ENCODE measurements at regions not wholly inside any gene's neighbourhood (a gene's known extent, or its start where the extent isn't known, plus 50 kb on each side); places are given as distances from the start of the nearest gene placed in this dataset.
"Not testable (repeated sequence)": the region's sequence is repeated elsewhere in the genome, so short reads cannot be mapped to it uniquely, and the experiment has no call there.

GRCh38 chr6:85363870-85364269 is 86.0 kb upstream of the NT5E start:
- no peaks in the 10 kb centered on the region for H3K27me3 ChIP-seq
- DNase-seq = no peak
- H3K27ac ChIP-seq = no peak overlapping the region
- no peaks in the 10 kb centered on the region for H3K36me3 ChIP-seq
- H3K9me3 ChIP-seq = no peaks in the 10 kb centered on the region
- H3K4me3 ChIP-seq = no peak overlapping the region
- TF ChIP-seq, protein P1, sequence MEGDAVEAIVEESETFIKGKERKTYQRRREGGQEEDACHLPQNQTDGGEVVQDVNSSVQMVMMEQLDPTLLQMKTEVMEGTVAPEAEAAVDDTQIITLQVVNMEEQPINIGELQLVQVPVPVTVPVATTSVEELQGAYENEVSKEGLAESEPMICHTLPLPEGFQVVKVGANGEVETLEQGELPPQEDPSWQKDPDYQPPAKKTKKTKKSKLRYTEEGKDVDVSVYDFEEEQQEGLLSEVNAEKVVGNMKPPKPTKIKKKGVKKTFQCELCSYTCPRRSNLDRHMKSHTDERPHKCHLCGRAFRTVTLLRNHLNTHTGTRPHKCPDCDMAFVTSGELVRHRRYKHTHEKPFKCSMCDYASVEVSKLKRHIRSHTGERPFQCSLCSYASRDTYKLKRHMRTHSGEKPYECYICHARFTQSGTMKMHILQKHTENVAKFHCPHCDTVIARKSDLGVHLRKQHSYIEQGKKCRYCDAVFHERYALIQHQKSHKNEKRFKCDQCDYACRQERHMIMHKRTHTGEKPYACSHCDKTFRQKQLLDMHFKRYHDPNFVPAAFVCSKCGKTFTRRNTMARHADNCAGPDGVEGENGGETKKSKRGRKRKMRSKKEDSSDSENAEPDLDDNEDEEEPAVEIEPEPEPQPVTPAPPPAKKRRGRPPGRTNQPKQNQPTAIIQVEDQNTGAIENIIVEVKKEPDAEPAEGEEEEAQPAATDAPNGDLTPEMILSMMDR (IDR thresholded peaks at IDR 0.05) = no peak
- peaks cover 0 to 12% (median 8%) of the 10 kb centered on the region in 4 donors for H3K4me1 ChIP-seq
- intact Hi-C loops (cut with DNase I; ENCODE audit: low total_unique reads) = no loop called here

DNA sequence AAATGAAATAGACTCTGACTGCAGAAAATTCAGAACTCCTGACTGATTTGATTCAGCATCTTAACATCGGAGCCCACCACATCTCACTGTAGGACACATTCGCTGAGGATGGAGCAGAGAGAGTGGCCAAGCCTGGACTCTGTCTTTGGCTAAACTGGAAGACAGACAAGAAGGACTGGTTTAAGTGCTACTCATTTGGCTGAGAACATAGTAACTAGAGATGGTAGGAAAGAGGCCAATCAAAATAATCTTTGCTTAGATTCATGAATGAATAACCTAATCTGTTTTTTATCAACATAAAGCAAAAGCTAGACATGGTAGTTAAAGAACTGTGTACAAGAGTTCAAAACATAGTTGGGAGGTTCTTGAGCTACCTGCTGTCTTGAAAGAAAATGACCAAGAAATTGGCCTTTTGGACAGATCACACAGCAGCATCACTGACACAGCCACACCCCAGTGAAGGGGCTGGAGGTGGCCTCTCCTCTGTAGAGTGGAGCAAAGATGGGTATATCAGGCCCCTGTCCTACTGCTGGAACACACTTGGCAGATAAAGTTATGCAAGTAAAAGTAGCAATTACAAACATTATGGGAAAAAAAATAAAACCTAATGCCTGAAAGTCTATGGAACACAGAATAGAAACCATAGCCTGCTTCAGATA is 87.1 kb upstream of the NT5E start:
- DNase-seq = no peak
- H3K9me3 ChIP-seq = no peaks in the 10 kb centered on the region
- intact Hi-C loops (cut with DNase I; ENCODE audit: low total_unique reads) = no loop called here

DNA sequence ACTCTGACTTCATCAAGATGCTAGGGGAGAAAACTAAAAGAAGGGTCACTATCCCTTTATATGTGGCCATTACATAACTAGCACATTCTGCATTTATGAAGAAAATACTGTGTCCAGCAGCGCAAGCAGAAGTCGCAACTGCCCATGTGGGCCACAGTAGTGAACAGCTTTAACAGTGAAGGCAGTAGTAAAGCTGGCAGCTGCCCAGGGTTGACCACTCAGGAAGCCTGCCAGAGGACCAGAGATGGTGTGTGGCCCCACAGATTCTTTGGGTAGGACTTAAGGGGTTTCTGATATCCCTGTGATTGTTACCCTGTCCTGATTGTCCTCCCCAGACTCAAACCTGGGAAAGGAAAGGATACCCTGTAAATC is 88.3 kb upstream of the NT5E start:
- H3K27me3 ChIP-seq = no peaks in the 10 kb centered on the region
- DNase-seq = no peak
- intact Hi-C loops (cut with DNase I; ENCODE audit: low total_unique reads) = no loop called here
- H3K4me1 ChIP-seq = peaks cover 0 to 12% (median 8%) of the 10 kb centered on the region in 4 donors
- peak overlapping the region; percentile 47 to 70 for H3K27ac ChIP-seq
- H3K36me3 ChIP-seq = no peaks in the 10 kb centered on the region
- H3K9me3 ChIP-seq = no peaks in the 10 kb centered on the region
- no peak overlapping the region for H3K4me3 ChIP-seq
- TF ChIP-seq, protein P1 (IDR thresholded peaks at IDR 0.05) = no peak

More for the DNA sequence above, 87.1 kb upstream of the NT5E start:
- H3K27ac ChIP-seq = no peak overlapping the region
- TF ChIP-seq, protein P1 (IDR thresholded peaks at IDR 0.05) = no peak
- H3K4me3 ChIP-seq = no peak overlapping the region
- no peaks in the 10 kb centered on the region for H3K27me3 ChIP-seq
- peaks cover 0 to 12% (median 8%) of the 10 kb centered on the region in 4 donors for H3K4me1 ChIP-seq
- H3K36me3 ChIP-seq = no peaks in the 10 kb centered on the region

DNA sequence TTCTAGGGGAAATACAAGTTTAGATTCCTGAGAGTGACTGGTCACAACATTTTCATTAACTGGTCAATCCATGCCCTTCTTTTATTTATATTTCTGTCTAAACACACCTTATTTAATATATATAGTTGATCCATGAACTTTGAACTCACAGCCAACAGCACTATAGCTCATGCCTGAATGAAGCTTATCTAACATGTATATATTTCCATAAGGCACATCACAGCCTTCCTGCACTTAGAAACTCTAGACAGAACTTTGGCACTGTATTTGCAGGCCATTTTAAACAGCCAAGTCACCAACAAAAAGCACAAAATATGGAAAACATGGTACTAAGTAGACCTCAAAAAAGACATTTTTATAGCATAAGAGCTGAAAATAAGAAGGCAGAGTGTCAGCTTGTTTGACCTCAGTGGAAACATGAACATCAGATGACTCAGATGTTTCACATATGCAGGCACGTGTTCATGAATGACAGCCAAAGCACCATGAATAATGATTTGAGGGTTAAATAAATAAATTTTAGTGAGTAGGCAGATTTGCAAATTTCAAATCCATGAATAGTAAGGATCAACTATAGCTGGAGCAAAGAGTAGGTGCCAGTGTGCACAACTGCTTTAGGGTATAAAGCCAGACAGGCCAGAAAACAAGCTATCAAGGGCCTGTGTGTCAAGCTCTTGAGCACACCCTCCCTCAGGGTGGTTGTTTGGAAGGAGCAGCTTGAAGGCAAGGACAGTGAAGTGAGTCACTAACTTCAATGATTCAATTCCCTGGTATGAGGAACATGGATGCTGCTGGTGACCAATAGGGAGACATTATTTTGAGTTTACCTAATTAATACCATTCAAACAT is 88.9 kb upstream of the NT5E start:
- Histone ChIP-seq H3K27me3 (no peaks in the 10 kb centered on the region), H3K27ac (peak overlapping the region; percentile 47 to 70), H3K4me3 (no peak overlapping the region), H3K9me3 (no peaks in the 10 kb centered on the region), H3K4me1 (peaks cover 0 to 12% (median 8%) of the 10 kb centered on the region in 4 donors), H3K36me3 (no peaks in the 10 kb centered on the region)
- intact Hi-C loops (cut with DNase I; ENCODE audit: low total_unique reads) = no loop called here
- peak in 1 of 2 donors; percentile 28 for DNase-seq
- TF ChIP-seq, protein P1 (IDR thresholded peaks at IDR 0.05) = no peak

DNA sequence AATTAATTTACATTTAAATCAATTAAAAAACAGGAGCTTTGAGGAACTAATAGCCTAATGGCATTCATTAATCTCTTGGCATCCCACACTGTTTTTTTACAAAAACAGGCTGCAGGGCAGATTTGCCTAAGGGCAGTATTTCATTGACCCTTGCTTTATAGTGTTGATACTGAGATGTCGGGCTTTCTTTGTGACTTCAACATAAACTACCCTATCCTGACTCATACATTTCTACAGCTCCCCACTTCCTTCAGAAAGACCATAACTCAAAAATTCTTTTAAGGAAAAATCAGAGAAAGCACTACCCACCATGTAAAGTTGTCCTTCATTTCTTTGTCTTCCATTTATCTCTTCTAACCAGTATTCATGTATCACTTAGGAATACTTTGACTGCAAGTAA is 92.2 kb upstream of the NT5E start:
- Histone ChIP-seq H3K27me3 (no peaks in the 10 kb centered on the region), H3K27ac (no peak overlapping the region), H3K4me1 (peaks cover 0 to 12% (median 8%) of the 10 kb centered on the region in 4 donors), H3K36me3 (no peaks in the 10 kb centered on the region), H3K4me3 (no peak overlapping the region), H3K9me3 (no peaks in the 10 kb centered on the region)
- TF ChIP-seq, protein P1 (IDR thresholded peaks at IDR 0.05) = no peak
- intact Hi-C loops (cut with DNase I; ENCODE audit: low total_unique reads) = no loop called here
- DNase-seq = no peak

DNA sequence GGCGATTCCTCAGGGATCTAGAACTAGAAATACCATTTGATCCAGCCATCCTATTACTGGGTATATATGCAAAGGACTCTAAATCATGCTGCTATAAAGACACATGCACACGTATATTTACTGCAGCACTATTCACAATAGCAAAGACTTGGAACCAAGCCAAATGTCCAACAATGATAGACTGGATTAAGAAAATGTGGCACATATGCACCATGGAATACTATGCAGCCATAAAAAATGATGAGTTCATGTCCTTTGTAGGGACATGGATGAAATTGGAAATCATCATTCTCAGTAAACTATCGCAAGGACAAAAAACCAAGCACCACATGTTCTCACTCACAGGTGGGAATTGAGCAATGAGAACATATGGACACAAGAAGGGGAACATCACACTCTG is 93.1 kb upstream of the NT5E start:
- H3K9me3 ChIP-seq; DNase-seq; H3K27ac ChIP-seq; H3K36me3 ChIP-seq; H3K4me3 ChIP-seq; intact Hi-C loops (cut with DNase I; ENCODE audit: low total_unique reads); H3K27me3 ChIP-seq: not testable (repeated sequence)
- H3K4me1 ChIP-seq = peaks cover 0 to 12% (median 8%) of the 10 kb centered on the region in 4 donors

Measured in tibial artery (tissue), 4 donors.